Progenitor cell of endocrine pancreas (in vitro differentiated cells): ENCODE measurements at regions not wholly inside any gene's neighbourhood (a gene's known extent, or its start where the extent isn't known, plus 50 kb on each side); places are given as distances from the start of the nearest gene placed in this dataset.
"Not testable (repeated sequence)": the region's sequence is repeated elsewhere in the genome, so short reads cannot be mapped to it uniquely, and the experiment has no call there.

ENCODE experiments used
- DNase-seq: peaks from one replicate; pipeline ENCODE4 v3.0.0; 2021; ENCODE audit warnings: low spot score; ENCODE audit not compliant: unreplicated experiment
- H3K27ac Mint-ChIP-seq: 2 replicates; pipeline ENCODE4 v1.8.0; 2021; ENCODE audit warnings: mild to moderate bottlenecking, moderate library complexity, mixed read lengths
- H3K27me3 Mint-ChIP-seq: 2 replicates; pipeline ENCODE4 v1.8.0; 2021; ENCODE audit warnings: mixed read lengths
- H3K36me3 Mint-ChIP-seq: 2 replicates; pipeline ENCODE4 v1.8.0; 2022; ENCODE audit warnings: mixed read lengths; ENCODE audit not compliant: insufficient read depth
- H3K4me1 Mint-ChIP-seq: 2 replicates; pipeline ENCODE4 v1.8.0; 2021; ENCODE audit warnings: low read depth, mixed read lengths
- H3K4me3 Mint-ChIP-seq: 2 replicates; pipeline ENCODE4 v1.8.0; 2021; ENCODE audit warnings: low read depth, mild to moderate bottlenecking, moderate library complexity, mixed read lengths
- H3K9me3 Mint-ChIP-seq: 2 replicates; pipeline ENCODE4 v1.8.0; 2021; ENCODE audit warnings: low read depth, mixed read lengths
- TF ChIP-seq, protein P1 (sequence below): fragments of 200-600 bp; sonication (generic); IDR thresholded peaks from one replicate; pipeline ENCODE4 v1.5.0; 2021; ENCODE audit warnings: antibody characterized with exemption, mild to moderate bottlenecking; ENCODE audit not compliant: unreplicated experiment

DNA sequence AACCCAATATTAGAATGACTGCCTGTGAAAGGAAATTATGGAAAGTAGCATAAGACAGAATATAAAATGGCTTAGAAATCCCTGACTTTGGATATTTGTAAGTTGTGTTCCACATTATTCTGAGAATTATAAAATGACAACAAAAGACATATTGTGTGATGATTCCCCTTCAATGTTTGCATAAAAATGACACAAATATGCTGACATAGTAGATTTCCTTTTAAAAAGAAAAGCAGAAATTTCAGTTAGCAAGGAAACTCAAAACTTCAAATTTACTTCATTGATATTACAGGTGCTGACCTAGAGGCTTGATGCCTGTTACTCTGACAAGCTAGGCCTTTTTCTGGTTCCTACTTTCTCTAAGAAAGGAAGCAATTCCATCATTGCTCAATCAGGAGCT is 816.9 kb upstream of the HS3ST5 start:
- no peak for DNase-seq
- H3K4me3 Mint-ChIP-seq, result no peak overlapping the region
- H3K27ac Mint-ChIP-seq, result no peak overlapping the region
- no peaks in the 10 kb centered on the region for H3K27me3 Mint-ChIP-seq
- H3K36me3 Mint-ChIP-seq, result no peaks in the 10 kb centered on the region
- H3K4me1 Mint-ChIP-seq, result peaks cover 3% of the 10 kb centered on the region
- TF ChIP-seq, protein P1, sequence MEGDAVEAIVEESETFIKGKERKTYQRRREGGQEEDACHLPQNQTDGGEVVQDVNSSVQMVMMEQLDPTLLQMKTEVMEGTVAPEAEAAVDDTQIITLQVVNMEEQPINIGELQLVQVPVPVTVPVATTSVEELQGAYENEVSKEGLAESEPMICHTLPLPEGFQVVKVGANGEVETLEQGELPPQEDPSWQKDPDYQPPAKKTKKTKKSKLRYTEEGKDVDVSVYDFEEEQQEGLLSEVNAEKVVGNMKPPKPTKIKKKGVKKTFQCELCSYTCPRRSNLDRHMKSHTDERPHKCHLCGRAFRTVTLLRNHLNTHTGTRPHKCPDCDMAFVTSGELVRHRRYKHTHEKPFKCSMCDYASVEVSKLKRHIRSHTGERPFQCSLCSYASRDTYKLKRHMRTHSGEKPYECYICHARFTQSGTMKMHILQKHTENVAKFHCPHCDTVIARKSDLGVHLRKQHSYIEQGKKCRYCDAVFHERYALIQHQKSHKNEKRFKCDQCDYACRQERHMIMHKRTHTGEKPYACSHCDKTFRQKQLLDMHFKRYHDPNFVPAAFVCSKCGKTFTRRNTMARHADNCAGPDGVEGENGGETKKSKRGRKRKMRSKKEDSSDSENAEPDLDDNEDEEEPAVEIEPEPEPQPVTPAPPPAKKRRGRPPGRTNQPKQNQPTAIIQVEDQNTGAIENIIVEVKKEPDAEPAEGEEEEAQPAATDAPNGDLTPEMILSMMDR, result no peak
- H3K9me3 Mint-ChIP-seq, result peaks cover 16% of the 10 kb centered on the region

DNA sequence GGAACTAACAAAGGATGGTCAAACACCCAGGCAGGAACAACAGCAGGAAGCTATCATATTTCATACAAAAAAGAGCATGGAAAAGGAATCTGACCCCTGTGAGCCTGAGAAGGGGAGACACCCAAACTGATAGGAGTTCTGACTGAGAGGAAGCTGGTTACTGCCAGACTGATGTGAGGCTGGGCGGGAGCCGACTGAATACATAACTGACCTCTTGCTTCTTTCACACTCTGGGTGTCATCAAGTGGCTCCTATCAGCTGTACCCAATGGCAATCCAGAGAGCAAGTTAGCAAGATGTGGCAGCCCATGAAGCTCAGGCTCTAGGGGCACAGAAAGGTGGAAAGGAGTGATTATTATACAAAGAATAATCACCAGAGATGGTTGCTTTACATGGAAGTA is 795.1 kb upstream of the HS3ST5 start:
- no peak for DNase-seq
- H3K36me3 Mint-ChIP-seq, result no peaks in the 10 kb centered on the region

DNA sequence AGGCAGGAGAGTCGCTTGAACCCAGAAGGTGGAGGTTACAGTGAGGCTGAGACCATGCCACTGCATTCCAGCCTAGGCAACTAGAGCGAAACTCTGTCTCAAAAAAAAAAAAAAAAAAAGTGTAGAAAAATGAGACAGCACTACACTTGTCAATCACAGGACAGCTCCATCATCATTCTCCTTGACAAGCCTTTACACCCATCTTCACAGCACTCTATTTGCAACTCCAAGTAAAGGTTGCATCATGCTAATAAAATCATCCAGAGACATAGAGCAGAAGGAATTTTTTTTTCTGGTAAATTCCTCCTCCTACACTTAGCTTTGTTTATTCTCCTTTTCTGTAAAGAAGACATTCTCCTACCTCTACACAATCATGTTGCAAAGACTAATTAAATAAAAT is 791.0 kb upstream of the HS3ST5 start:
- Mint-ChIP-seq H3K27me3 (no peaks in the 10 kb centered on the region), H3K4me1 (peaks cover 7% of the 10 kb centered on the region), H3K9me3 (no peaks in the 10 kb centered on the region), H3K27ac (no peak overlapping the region), H3K4me3 (no peak overlapping the region), H3K36me3 (no peaks in the 10 kb centered on the region)
- no peak for DNase-seq
- TF ChIP-seq, protein P1, result no peak

More for the DNA sequence above, 795.1 kb upstream of the HS3ST5 start:
- Mint-ChIP-seq H3K9me3 (no peaks in the 10 kb centered on the region), H3K4me3 (no peak overlapping the region), H3K27me3 (no peaks in the 10 kb centered on the region), H3K27ac (no peak overlapping the region), H3K4me1 (peaks cover 2% of the 10 kb centered on the region)
- TF ChIP-seq, protein P1, result no peak

DNA sequence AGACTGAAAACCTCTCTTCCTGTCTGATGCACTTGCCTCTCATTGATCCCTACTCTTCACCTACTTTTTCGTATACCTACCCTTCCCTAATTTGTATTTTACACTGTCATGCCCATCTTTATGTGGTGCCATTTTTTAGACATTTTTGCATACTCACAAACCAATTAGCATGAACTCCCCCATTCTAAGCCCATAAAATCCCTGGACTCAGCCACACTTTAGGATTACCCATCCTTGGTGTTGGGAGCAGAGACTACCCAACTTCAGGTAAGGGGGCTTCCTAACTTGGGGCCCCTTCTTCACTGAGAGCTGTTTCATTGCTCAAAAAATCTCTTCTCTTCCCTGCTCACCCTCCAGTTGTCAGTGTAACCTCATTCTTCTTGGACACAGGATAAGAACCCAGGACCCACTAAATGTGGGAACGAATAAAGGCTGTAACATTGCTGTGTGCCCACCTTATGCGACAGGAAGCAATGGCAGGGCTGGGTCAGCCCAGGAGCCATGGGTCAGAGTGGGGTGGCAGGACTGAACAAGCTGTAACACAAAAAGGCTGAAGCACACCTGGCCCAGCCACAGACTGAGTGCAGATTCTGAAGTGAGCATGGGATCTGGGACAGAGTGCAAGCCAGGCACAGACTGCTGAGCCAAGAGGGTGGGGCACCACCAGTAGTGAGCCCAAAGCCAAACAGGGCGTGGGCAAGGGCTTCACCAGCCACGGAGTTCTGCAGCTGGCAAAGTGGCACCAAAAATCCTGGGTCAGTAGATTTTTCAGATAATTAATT is 789.1 kb upstream of the HS3ST5 start:
- H3K4me3 Mint-ChIP-seq, result no peak overlapping the region
- TF ChIP-seq, protein P1, result no peak

DNA sequence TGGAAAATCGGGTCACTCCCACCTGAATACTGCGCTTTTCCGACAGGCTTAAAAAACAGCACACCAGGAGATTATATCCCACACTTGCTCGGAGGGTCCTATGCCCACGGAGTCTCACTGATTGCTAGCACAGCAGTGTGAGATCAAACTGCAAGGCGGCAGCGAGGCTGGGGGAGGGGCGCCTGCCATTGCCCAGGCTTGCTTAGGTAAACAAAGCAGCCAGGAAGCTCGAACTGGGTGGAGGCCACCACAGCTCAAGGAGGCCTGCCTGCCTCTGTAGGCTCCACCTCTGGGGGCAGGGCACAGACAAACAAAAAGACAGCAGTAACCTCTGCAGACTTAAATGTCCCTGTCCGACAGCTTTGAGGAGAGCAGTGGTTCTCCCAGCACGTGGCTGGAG is 778.7 kb upstream of the HS3ST5 start:
- not testable (repeated sequence) for H3K27ac Mint-ChIP-seq, H3K4me1 Mint-ChIP-seq, H3K27me3 Mint-ChIP-seq, H3K36me3 Mint-ChIP-seq, H3K4me3 Mint-ChIP-seq, H3K9me3 Mint-ChIP-seq, DNase-seq

More for the DNA sequence above, 789.1 kb upstream of the HS3ST5 start:
- H3K27me3 Mint-ChIP-seq, result no peaks in the 10 kb centered on the region
- no peaks in the 10 kb centered on the region for H3K36me3 Mint-ChIP-seq
- H3K27ac Mint-ChIP-seq, result no peak overlapping the region
- peaks cover 11% of the 10 kb centered on the region for H3K4me1 Mint-ChIP-seq
- H3K9me3 Mint-ChIP-seq, result no peaks in the 10 kb centered on the region
- no peak for DNase-seq

DNA sequence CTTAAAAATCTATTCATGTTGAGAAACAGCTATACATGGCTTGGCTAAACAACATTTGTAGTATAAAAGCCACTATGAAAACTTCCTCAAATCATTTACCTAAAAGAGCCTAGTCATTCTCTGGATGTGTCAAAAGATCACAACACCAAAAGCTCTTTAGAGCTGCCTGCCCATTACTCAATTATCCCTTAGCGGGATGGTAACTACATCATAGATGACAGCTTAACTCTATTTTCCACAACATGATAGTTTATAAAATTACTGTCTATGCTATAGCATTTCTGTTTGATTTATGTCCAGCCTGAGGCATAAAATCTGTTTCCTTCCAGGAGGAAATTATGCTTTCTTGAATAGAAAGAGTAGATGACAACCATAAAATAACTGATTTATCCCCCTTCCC is 777.6 kb upstream of the HS3ST5 start:
- H3K4me3 Mint-ChIP-seq, result no peak overlapping the region
- TF ChIP-seq, protein P1, result no peak
- H3K9me3 Mint-ChIP-seq, result peaks cover 6% of the 10 kb centered on the region
- H3K36me3 Mint-ChIP-seq, result peaks cover 2% of the 10 kb centered on the region
- no peak for DNase-seq
- H3K4me1 Mint-ChIP-seq, result no peaks in the 10 kb centered on the region
- no peak overlapping the region for H3K27ac Mint-ChIP-seq
- H3K27me3 Mint-ChIP-seq, result no peaks in the 10 kb centered on the region
